ENCODE measurements at regions not wholly inside any gene's neighbourhood (a gene's known extent, or its start where the extent isn't known, plus 50 kb on each side); places are given as distances from the start of the nearest gene placed in this dataset.

GRCh38 chr12:93226361-93226760, 151.4 kb upstream of the NUDT4 start:
- ChIA-PET CTCF (no interaction called here), POLR2A (no interaction called here)
- Histone ChIP-seq H3K4me3 (ENCODE audit: low read depth, low read length) (no peak overlapping the region), H3K9me3 (ENCODE audit: control insufficient read depth, insufficient read depth, low read depth, low read length) (no peaks in the 10 kb centered on the region), H3K27ac (ENCODE audit: extremely low read depth, low read depth, low read length) (no peak overlapping the region), H3K4me1 (ENCODE audit: control insufficient read depth, insufficient read depth, low read length) (peaks cover 3% of the 10 kb centered on the region; the same call in 1 of the 2 replicates), H3K36me3 (ENCODE audit: control insufficient read depth in 2 of 2, insufficient read depth in 1 of 2, low read length in 2 of 2) (no peaks in the 10 kb centered on the region)
- TF ChIP-seq ZFP3 (tag by site-specific recombination; IDR thresholded peaks at IDR 0.05; ENCODE audit: low read depth) (no peak), TSHZ1 (tag by site-specific recombination; IDR thresholded peaks at IDR 0.05; ENCODE audit: borderline replicate concordance) (no peak), ZNF639 (tag by site-specific recombination; IDR thresholded peaks at IDR 0.05) (no peak), ZSCAN16 (tag by site-specific recombination; IDR thresholded peaks at IDR 0.05) (no peak), KLF10 (tag by site-specific recombination; IDR thresholded peaks at IDR 0.05) (no peak), ZNF701 (tag by site-specific recombination; IDR thresholded peaks at IDR 0.05) (no peak), ZNF768 (tag by site-specific recombination; IDR thresholded peaks at IDR 0.05) (no peak), ZNF174 (tag by site-specific recombination; IDR thresholded peaks at IDR 0.05) (no peak), SETDB1 (IDR thresholded peaks at IDR 0.05; ENCODE audit: insufficient read length, low read length) (no peak), ZNF747 (tag by site-specific recombination; IDR thresholded peaks at IDR 0.05) (no peak), ZSCAN23 (tag by site-specific recombination; IDR thresholded peaks at IDR 0.05) (no peak), PRDM6 (tag by site-specific recombination; IDR thresholded peaks at IDR 0.05) (no peak), ZNF48 (tag by site-specific recombination; IDR thresholded peaks at IDR 0.05) (no peak)

GRCh38 chr12:93229494-93230325, 148.0 kb upstream of the NUDT4 start:
- POLR2A ChIA-PET: no interaction called here
- CTCF ChIA-PET: interaction anchor here (0.8 kb wide), 1 partner anchor 190 kb away, joined by 3 read pairs; no protein-coding TSS in a partner anchor
- Histone ChIP-seq H3K27ac (ENCODE audit: extremely low read depth, low read depth, low read length) (no peak overlapping the region), H3K9me3 (ENCODE audit: control insufficient read depth, insufficient read depth, low read depth, low read length) (no peaks in the 10 kb centered on the region), H3K36me3 (ENCODE audit: control insufficient read depth in 2 of 2, insufficient read depth in 1 of 2, low read length in 2 of 2) (no peaks in the 10 kb centered on the region), H3K4me3 (ENCODE audit: low read depth, low read length) (no peak overlapping the region), H3K4me1 (ENCODE audit: control insufficient read depth, insufficient read depth, low read length) (peaks cover 3% of the 10 kb centered on the region; the same call in 1 of the 2 replicates)
- TF ChIP-seq ZNF302 (tag by site-specific recombination; IDR thresholded peaks at IDR 0.05; ENCODE audit: low read depth): no peak
- TF ChIP-seq YY2 (tag by site-specific recombination; IDR thresholded peaks at IDR 0.05): no peak
- no peak; the same call in 1 of the 2 replicates for TF ChIP-seq OSR2 (tag by site-specific recombination; IDR thresholded peaks at IDR 0.05)
- no peak for TF ChIP-seq ZBTB8A (tag by site-specific recombination; IDR thresholded peaks at IDR 0.05)
- no peak for TF ChIP-seq HOXC10 (CRISPR knock-in tag; IDR thresholded peaks at IDR 0.05)
- no peak for TF ChIP-seq ZNF311 (tag by site-specific recombination; IDR thresholded peaks at IDR 0.05; ENCODE audit: borderline replicate concordance)
- TF ChIP-seq FEZF1 (tag by site-specific recombination; IDR thresholded peaks at IDR 0.05): peak; percentile 29

All from HEK293 (cell line).